NCI-H446 (cell line): ENCODE measurements at regions not wholly inside any gene's neighbourhood (a gene's known extent, or its start where the extent isn't known, plus 50 kb on each side); places are given as distances from the start of the nearest gene placed in this dataset.
"Not testable (repeated sequence)": the region's sequence is repeated elsewhere in the genome, so short reads cannot be mapped to it uniquely, and the experiment has no call there.

Experiments
- DNase-seq, 2 experiments: peaks; one replicate each; lab custom pipeline; 2025; lab: John Stamatoyannopoulos, UW

- no peak for DNase-seq
Measured at GRCh38 chr14:44616204-44616603, 109.1 kb upstream of the FSCB start.

GRCh38 chr14:44613061-44613712 is 106.1 kb upstream of the FSCB start:
- DNase-seq, result no peak

GRCh38 chr14:44612002-44612401 is 104.9 kb upstream of the FSCB start:
- no peak for DNase-seq

GRCh38 chr14:44609876-44610510 is 102.9 kb upstream of the FSCB start:
- DNase-seq, result no peak

- no peak for DNase-seq
Measured at GRCh38 chr14:44609201-44609600, 102.1 kb upstream of the FSCB start.

GRCh38 chr14:44607701-44608100 is 100.6 kb upstream of the FSCB start:
- DNase-seq, result no peak

GRCh38 chr14:44606576-44606975 is 99.5 kb upstream of the FSCB start:
- DNase-seq, result no peak

GRCh38 chr14:44601266-44601665 is 94.2 kb upstream of the FSCB start:
- not testable (repeated sequence) for DNase-seq

GRCh38 chr14:44589180-44589579 is 82.1 kb upstream of the FSCB start:
- no peak for DNase-seq

- no peak for DNase-seq
Measured at GRCh38 chr14:44586910-44587309, 79.8 kb upstream of the FSCB start.

GRCh38 chr14:44576356-44576755 is 69.3 kb upstream of the FSCB start:
- no peak for DNase-seq

- no peak for DNase-seq
Measured at GRCh38 chr14:44567997-44568396, 60.9 kb upstream of the FSCB start.

- no peak for DNase-seq
Measured at GRCh38 chr14:44565968-44566367, 58.9 kb upstream of the FSCB start.

- no peak for DNase-seq
Measured at GRCh38 chr14:44564908-44565307, 57.8 kb upstream of the FSCB start.
